DMS53 treated with DMSO at 0.1 percent for 48 hours (cell line): ENCODE measurements at regions not wholly inside any gene's neighbourhood (a gene's known extent, or its start where the extent isn't known, plus 50 kb on each side); places are given as distances from the start of the nearest gene placed in this dataset.

Source experiments
- DNase-seq: peaks from one replicate; lab custom pipeline; 2025; ENCODE audit not compliant: unreplicated experiment; lab: John Stamatoyannopoulos, UW

DNA sequence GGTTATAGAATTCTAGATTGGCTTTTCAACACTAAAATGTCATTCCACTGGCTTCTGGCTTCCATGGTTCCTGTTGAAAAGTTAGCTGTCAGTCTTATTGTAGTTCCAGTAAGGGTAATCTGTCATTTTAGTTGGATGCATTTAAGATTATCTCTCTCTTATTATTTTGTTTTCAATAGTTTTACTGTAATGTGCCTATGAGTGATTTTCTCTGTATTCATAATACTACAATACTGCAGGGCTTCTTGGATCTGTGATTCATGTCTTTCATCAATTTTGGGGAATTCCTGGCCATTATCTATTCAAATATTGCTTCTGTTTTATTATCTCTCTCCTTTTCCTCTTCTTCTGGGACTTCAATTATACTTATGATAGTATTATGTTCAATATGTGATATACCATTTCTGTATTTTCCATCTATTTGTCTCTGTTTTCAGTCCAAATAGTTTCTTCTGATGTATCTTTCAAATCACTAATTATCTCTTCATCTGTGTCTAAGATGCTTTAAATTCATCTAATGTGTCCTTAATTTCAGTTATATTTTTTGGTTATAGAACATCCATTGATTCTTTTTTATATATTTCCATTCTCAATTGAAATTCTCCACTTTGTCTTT, 101.5 kb downstream of the KCTD15 start:
- DNase-seq = no peak

- DNase-seq = no peak
Observed at GRCh38 chr19:33900817-33901216, 104.1 kb downstream of the KCTD15 start.

GRCh38 chr19:33902395-33902794, 105.7 kb downstream of the KCTD15 start:
- no peak for DNase-seq

DNA sequence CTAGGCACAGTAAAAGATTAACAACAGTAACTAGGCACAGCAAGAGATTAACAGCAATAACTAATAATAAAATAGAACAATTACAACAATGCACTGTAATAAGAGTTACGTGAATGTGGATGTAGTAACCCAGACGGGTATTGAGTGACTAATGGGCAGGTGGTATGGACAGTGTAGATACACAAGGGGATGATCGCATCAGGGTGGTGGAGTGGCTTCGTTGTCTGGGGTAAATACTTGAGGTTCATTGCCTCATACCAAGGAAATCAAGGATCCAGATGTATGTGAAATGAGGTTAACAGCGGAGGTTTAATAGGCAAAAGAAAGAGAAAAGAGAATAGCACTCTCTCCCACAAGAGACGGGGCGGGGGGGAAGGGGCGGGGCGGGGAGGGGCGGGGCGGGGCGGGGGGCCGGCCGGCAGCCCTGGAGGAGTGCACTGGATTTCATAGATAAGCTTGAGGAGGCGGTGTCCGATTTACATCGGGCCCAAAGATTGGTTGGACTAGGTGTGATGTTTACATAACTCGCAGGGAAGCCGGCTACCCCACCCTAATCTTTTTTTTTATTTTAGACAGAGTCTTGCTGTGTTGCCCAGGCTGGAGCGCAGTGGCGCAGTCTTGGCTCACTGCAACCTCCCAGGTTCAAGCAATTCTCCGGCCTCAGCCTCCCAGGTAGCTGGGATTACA, 106.3 kb downstream of the KCTD15 start:
- no peak for DNase-seq

DNA sequence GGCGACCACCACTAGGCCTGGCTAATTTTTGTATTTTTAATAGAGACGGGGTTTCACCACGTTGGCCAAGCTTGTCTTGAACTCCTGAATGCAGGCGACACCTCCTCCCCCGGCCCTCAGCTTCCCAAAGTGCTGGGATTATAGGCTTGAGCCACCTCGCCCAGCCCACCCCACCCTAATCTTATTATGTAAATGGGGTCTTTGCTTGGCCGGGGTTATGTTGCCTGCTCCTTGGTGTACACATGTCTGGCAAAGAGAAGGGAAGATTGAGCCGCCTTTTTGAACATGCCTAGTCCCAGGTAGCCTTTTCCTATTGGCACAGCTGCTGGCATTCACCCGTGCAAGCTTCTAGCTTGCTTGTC, 106.8 kb downstream of the KCTD15 start:
- no peak for DNase-seq

- no peak for DNase-seq
Observed at GRCh38 chr19:33904681-33905080, 108.0 kb downstream of the KCTD15 start.

- no peak for DNase-seq
Observed at GRCh38 chr19:33905473-33905936, 108.8 kb downstream of the KCTD15 start.

GRCh38 chr19:33905937-33906577, 109.4 kb downstream of the KCTD15 start:
- DNase-seq = no peak

GRCh38 chr19:33906578-33907335, 110.1 kb downstream of the KCTD15 start:
- DNase-seq = no peak

- DNase-seq = no peak
Observed at GRCh38 chr19:33910922-33911321, 114.3 kb downstream of the KCTD15 start.

GRCh38 chr19:33914599-33914998, 117.9 kb downstream of the KCTD15 start:
- no peak for DNase-seq

DNA sequence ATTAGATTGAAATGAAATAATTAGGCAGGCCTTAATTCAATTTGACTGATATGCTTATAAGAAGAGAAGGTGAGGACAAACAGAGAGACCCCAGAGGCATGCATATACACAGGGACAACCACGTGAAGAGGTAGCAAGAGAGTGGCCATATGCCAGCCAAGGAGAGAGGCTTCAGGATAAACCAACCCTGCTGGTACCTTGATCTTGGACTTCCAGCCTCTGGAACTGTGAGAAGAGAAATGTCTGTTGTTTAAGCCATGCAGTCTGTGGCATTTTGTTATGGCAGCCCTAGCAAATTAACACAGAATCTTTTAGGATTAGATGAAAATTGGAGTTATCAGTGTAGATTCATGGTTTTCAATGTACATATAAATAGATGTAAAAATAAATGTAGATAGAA, 120.1 kb downstream of the KCTD15 start:
- DNase-seq = no peak

- no peak for DNase-seq
Observed at GRCh38 chr19:33919291-33919690, 122.6 kb downstream of the KCTD15 start.

DNA sequence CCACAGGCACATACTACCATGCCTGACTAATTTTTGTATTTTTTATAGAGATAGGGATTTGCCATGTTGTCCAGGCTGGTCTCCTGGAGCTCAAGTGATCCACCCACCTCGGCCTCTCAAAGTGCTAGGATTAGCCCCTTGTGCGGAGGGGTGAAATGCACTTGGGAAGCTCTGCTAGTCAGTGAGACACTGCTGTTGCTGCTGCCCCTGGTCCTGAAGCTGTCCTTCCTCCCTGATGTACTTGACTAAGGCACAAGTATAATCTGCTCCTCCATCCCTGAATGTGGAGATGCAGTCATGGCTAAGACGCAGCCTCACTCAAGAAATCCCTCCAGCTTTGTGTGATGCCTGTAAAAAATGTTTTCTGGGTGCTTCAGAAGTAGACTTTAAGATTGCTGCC, 124.5 kb downstream of the KCTD15 start:
- DNase-seq = no peak

DNA sequence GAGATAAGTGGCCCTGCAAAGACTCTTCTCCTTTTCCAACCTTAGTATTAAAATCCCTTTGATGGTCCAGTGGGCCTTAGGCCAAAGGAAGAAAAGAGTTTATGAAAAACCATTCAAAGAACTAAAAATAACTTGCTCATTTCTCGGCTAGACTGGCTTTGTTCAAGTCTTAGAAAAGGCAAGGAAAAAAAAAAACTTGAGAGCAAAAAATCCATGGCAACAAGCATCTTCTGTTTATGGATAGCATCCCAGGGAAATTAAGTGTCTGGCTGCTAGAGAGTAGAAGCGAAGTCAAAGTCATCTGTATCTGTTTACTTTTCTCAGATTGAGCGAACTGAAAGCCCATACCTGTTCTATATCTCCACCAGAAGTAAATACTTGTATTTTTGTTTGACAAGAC, 129.6 kb downstream of the KCTD15 start:
- no peak for DNase-seq

DNA sequence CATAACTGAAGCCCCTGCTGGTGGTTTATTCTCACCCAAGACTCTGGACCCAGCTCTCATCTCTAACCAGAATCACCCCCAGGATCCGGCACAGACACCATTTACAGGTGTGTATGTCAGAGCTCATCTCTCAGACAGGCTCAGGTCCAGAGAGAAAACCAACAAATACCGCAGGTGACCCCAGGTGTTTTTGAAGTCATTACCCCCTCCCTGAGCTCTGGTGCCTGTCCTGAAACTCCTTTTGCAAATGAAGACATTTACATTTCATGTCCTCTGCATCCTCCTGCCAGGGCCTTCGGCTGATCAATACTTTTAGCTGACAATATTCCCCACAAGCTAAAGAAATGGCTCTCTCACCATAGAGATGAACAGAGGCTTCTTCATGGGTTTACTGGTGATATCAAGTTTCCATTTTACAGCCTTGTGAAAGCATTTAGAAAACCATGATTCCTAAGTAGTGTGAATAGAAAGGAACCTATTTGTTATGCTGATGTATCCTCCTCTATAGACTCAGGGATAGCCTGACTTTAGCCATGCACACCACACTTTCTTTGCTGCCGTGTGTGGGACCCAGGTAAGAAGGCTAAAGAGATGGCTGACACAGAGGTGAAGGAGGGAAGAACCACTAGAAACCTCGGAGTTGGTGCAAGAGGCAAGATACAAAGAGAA, 131.3 kb downstream of the KCTD15 start:
- DNase-seq = no peak

DNA sequence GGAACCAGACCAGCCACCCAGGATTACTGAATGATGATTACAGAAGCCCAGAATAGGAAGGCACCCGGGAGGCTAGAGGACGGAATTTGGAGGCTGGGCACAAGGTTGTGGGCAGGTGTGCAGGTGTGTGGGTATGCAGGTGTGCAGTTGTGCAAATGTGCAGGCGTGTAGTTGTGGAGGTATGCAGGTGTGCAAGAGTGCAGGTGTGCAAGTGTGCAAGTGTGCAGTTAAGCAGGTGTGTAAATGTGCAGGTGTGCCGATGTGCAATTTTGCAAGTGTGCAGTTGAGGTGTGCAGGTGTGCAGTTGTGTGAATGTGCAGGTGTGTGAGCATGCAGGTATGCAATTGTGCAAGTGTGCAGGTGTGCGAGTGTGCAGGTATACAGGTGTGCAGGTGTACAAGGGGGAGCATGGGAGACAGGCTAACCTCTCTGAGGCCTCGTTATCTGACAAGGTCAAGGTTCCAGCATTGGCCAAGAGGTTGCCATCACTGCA, 131.8 kb downstream of the KCTD15 start:
- DNase-seq = no peak

GRCh38 chr19:33933931-33934330, 137.3 kb downstream of the KCTD15 start:
- no peak for DNase-seq

DNA sequence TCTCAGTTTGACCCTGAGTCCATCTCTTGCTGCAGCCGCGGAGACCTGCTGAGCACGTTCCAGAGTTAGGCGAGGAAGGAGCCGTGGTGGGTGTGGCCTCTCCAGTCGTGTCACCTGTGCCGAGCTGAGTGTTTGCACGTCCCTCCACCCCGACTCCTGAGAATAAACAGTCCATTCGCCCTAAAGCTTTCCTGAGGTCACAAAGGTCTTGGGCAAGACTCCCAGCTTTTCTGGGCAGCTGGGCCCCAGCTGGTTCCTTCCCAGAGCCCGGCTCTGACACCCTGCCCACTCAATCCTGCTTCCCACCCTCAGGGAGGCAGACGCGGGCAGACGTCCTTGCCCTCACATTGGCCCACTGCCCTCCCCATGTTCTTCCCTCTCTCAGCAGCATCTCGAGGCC, 142.2 kb downstream of the KCTD15 start:
- no peak for DNase-seq

- DNase-seq = no peak
Observed at GRCh38 chr19:33941133-33941532, 144.5 kb downstream of the KCTD15 start.
